K562 (cell line): ENCODE measurements at regions not wholly inside any gene's neighbourhood (a gene's known extent, or its start where the extent isn't known, plus 50 kb on each side); places are given as distances from the start of the nearest gene placed in this dataset.

Experiments used
- ATF6 ChIP-seq: sonication (generic); formaldehyde crosslinking; IDR thresholded peaks from 2 replicates; pipeline ENCODE4 v1.4.0; 2020; ENCODE audit warnings: mild to moderate bottlenecking, missing genetic modification reagents
- CXXC5 ChIP-seq: fragments of 250-450 bp; sonication (Bioruptor Pico); IDR thresholded peaks from 2 replicates; pipeline ENCODE4 v1.8.0; 2022; ENCODE audit warnings: inconsistent platforms, mild to moderate bottlenecking, moderate library complexity
- HINFP ChIP-seq: fragments of 450-650 bp; conservative IDR thresholded peaks from 2 replicates; pipeline ENCODE4 v1.6.1; 2016; ENCODE audit warnings: missing genetic modification characterization, low read depth, mild to moderate bottlenecking, control low read depth, missing compliant biosample characterization
- PBX2 ChIP-seq, 2 experiments: IDR thresholded peaks in 1 of 2; conservative IDR thresholded peaks in 1 of 2; 2 replicates each; pipeline ENCODE4 v1.6.1; 2016; ENCODE audit warnings: low read depth in 2 of 2, mild to moderate bottlenecking in 1 of 2, missing compliant biosample characterization in 1 of 2, missing genetic modification characterization in 1 of 2, moderate library complexity in 1 of 2
- RCOR1 ChIP-seq, 2 experiments: IDR thresholded peaks; 2 replicates each; pipeline ENCODE4 v1.6.1; 2012; ENCODE audit warnings: low read depth in 2 of 2, low read length in 2 of 2, borderline replicate concordance in 1 of 2, improper control_type of control experiment in 1 of 2
- TEAD1 ChIP-seq, 2 experiments: fragments of 450-650 bp in 1 of 2; sonication (generic) in 1 of 2; formaldehyde crosslinking; IDR thresholded peaks; 2 replicates each; pipeline versions ENCODE4 v1.4.0 to v1.8.0; 2020 to 2022; ENCODE audit warnings: mild to moderate bottlenecking in 2 of 2, missing genetic modification reagents in 1 of 2
- YY1 ChIP-seq, 3 experiments: IDR thresholded peaks; 2 replicates each; pipeline ENCODE4 v1.6.1; 2011; ENCODE audit warnings: low read length in 2 of 3, mild to moderate bottlenecking in 2 of 3, moderate library complexity in 2 of 3, borderline replicate concordance in 1 of 3, control low read depth in 1 of 3, low read depth in 1 of 3; ENCODE audit not compliant: insufficient read depth in 3 of 3, insufficient replicate concordance in 2 of 3, control insufficient read depth in 1 of 3, insufficient read length in 1 of 3; ENCODE audit errors: extremely low read depth in 1 of 3
- ZNF512 ChIP-seq: IDR thresholded peaks from 2 replicates; pipeline ENCODE4 v1.6.1; 2016; ENCODE audit warnings: missing genetic modification characterization, missing compliant biosample characterization
- ZNF586 ChIP-seq: fragments of 450-650 bp; formaldehyde crosslinking; conservative IDR thresholded peaks from 2 replicates; pipeline ENCODE4 v1.4.0; 2020; ENCODE audit warnings: mild to moderate bottlenecking, moderate library complexity
- TF ChIP-seq, protein P1 (sequence below), 2 experiments: IDR thresholded peaks; 2 replicates each; pipeline ENCODE4 v1.6.1; 2011; ENCODE audit warnings: borderline replicate concordance in 1 of 2, control low read depth in 1 of 2, low read depth in 1 of 2, low read length in 1 of 2, mild to moderate bottlenecking in 1 of 2, mixed read lengths in 1 of 2, moderate library complexity in 1 of 2; ENCODE audit not compliant: insufficient read depth in 1 of 2, insufficient read length in 1 of 2, poor library complexity in 1 of 2, severe bottlenecking in 1 of 2; ENCODE audit errors: extremely low read depth in 1 of 2
- TF ChIP-seq, protein P2 (sequence below): fragments of 450-650 bp; formaldehyde crosslinking; IDR thresholded peaks from 2 replicates; pipeline ENCODE4 v1.4.0; 2020; ENCODE audit warnings: mild to moderate bottlenecking, moderate library complexity

GRCh38 chr12:76158518-76159321, 74.2 kb upstream of the NAP1L1 start (continued):
- TF ChIP-seq, protein P1, sequence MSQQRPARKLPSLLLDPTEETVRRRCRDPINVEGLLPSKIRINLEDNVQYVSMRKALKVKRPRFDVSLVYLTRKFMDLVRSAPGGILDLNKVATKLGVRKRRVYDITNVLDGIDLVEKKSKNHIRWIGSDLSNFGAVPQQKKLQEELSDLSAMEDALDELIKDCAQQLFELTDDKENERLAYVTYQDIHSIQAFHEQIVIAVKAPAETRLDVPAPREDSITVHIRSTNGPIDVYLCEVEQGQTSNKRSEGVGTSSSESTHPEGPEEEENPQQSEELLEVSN (IDR thresholded peaks at IDR 0.05; ENCODE audit: borderline replicate concordance in 1 of 2, extremely low read depth in 1 of 2, insufficient read depth in 1 of 2, insufficient read length in 1 of 2, low read depth in 1 of 2, low read length in 1 of 2, poor library complexity in 1 of 2, severe bottlenecking in 1 of 2) = no peak
- TF ChIP-seq PBX2 (CRISPR knock-in tag; IDR thresholded peaks at IDR 0.05; ENCODE audit: low read depth) = no peak
- peak; percentile 80 for TF ChIP-seq PBX2 (tag; conservative IDR thresholded peaks at IDR 0.05; ENCODE audit: low read depth)
- TF ChIP-seq ZNF586 = no peak
- TF ChIP-seq YY1 (IDR thresholded peaks at IDR 0.05; ENCODE audit: borderline replicate concordance in 1 of 3, control insufficient read depth in 1 of 3, extremely low read depth in 1 of 3, insufficient read depth in 3 of 3, insufficient read length in 1 of 3, insufficient replicate concordance in 2 of 3, low read depth in 1 of 3, low read length in 2 of 3) = peak in 1 of 3 experiments; percentile 41
- TF ChIP-seq CXXC5 (CRISPR knock-in tag) = no peak
- TF ChIP-seq TEAD1 (CRISPR knock-in tag; IDR thresholded peaks at IDR 0.05) = peak; percentile 18 to 50; a peak in 2 of 4 replicates
- no peak for TF ChIP-seq ZNF512 (tag)
- TF ChIP-seq RCOR1 (IDR thresholded peaks at IDR 0.05; ENCODE audit: borderline replicate concordance in 1 of 2, low read depth in 2 of 2, low read length in 2 of 2) = peak; percentile 17 to 50; a peak in 1 of 4 replicates
- 0 out of 2 replicates have a peak, but pooled peaks have one; percentile 43 for TF ChIP-seq ATF6 (CRISPR knock-in tag)
- no peak for TF ChIP-seq HINFP (tag)
- TF ChIP-seq, protein P2, sequence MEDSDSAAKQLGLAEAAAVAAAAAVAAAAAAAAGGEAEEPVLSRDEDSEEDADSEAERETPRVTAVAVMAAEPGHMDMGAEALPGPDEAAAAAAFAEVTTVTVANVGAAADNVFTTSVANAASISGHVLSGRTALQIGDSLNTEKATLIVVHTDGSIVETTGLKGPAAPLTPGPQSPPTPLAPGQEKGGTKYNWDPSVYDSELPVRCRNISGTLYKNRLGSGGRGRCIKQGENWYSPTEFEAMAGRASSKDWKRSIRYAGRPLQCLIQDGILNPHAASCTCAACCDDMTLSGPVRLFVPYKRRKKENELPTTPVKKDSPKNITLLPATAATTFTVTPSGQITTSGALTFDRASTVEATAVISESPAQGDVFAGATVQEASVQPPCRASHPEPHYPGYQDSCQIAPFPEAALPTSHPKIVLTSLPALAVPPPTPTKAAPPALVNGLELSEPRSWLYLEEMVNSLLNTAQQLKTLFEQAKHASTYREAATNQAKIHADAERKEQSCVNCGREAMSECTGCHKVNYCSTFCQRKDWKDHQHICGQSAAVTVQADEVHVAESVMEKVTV (CRISPR knock-in tag) = peak; percentile 67
